SK-N-SH (cell line): ENCODE measurements at regions not wholly inside any gene's neighbourhood (a gene's known extent, or its start where the extent isn't known, plus 50 kb on each side); places are given as distances from the start of the nearest gene placed in this dataset.

ENCODE experiments used
- CTCF ChIA-PET: fragments of 300-600, 350-600 bp; formaldehyde crosslinking; extraction: SDS; loops from one replicate; lab custom pipeline; 2021; lab: Yijun Ruan, JAX
- POLR2A ChIA-PET: fragments of 350-600 bp; sonication (Branson Sonifier 250); formaldehyde crosslinking; extraction: SDS; loops from one replicate; lab custom pipeline; 2020; ENCODE audit warnings: antibody characterized with exemption, inconsistent platforms; lab: Yijun Ruan, JAX
- DNase-seq: peaks from one replicate; pipeline ENCODE4 v3.0.0; 2012
- H2AFZ ChIP-seq: fragments of 200-600 bp; sonication (generic); 2 replicates; pipeline ENCODE4 v1.8.1; 2016; ENCODE audit warnings: antibody characterized with exemption, mild to moderate bottlenecking, low read depth
- H3F3A ChIP-seq: fragments of 200-600 bp; sonication (generic); replicated peaks from 2 replicates; pipeline ENCODE3; 2016; ENCODE audit warnings: antibody characterized with exemption, mild to moderate bottlenecking; ENCODE audit not compliant: insufficient read depth
- H3K27ac ChIP-seq, 2 experiments: fragments of 200-500 bp in 1 of 2; fragments of 200-600 bp in 1 of 2; sonication (Bioruptor generic) in 1 of 2; sonication (generic), shearing (Covaris generic) in 1 of 2; 2 replicates each; pipeline versions ENCODE4 v1.5.1 to v1.6.1; 2014 to 2016; ENCODE audit warnings: low read depth in 2 of 2, inconsistent platforms in 1 of 2, low read length in 1 of 2, mild to moderate bottlenecking in 1 of 2, mixed read lengths in 1 of 2
- H3K27me3 ChIP-seq: fragments of 200-600 bp; sonication (generic), shearing (Covaris generic); 2 replicates; pipeline ENCODE4 v1.6.1; 2016; ENCODE audit warnings: mixed run types; ENCODE audit not compliant: insufficient read depth
- H3K36me3 ChIP-seq, 2 experiments: fragments of 200-500 bp in 1 of 2; fragments of 200-600 bp in 1 of 2; sonication (Bioruptor generic) in 1 of 2; sonication (generic) in 1 of 2; replicated peaks in 1 of 2; 2 replicates each; pipeline versions ENCODE3 to v1.5.1; 2014 to 2016; ENCODE audit warnings: low read length in 1 of 2, mild to moderate bottlenecking in 1 of 2; ENCODE audit not compliant: insufficient read depth in 2 of 2, control insufficient read depth in 1 of 2
- H3K4me1 ChIP-seq, 2 experiments: fragments of 200-500 bp in 1 of 2; fragments of 200-600 bp in 1 of 2; sonication (Bioruptor generic) in 1 of 2; sonication (generic), shearing (Covaris generic) in 1 of 2; 2 replicates each; pipeline versions ENCODE4 v1.5.1 to v1.6.1; 2014 to 2016; ENCODE audit warnings: low read depth in 1 of 2, low read length in 1 of 2, mixed run types in 1 of 2; ENCODE audit not compliant: insufficient read depth in 2 of 2, control insufficient read depth in 1 of 2
- H3K4me2 ChIP-seq: fragments of 200-600 bp; sonication (generic), shearing (Covaris generic); 2 replicates; pipeline ENCODE4 v1.6.1; 2017; ENCODE audit warnings: mixed run types
- H3K4me3 ChIP-seq, 2 experiments: fragments of 200-500 bp in 1 of 2; fragments of 200-600 bp in 1 of 2; sonication (Bioruptor generic) in 1 of 2; sonication (generic), shearing (Covaris generic) in 1 of 2; 2 replicates each; pipeline versions ENCODE4 v1.5.1 to v1.8.1; 2014 to 2016; ENCODE audit warnings: low read depth in 2 of 2, inconsistent platforms in 1 of 2, low read length in 1 of 2, mild to moderate bottlenecking in 1 of 2, mixed read lengths in 1 of 2, moderate library complexity in 1 of 2
- H3K79me2 ChIP-seq: fragments of 200-600 bp; sonication (generic); 2 replicates; pipeline ENCODE4 v1.8.1; 2017; ENCODE audit warnings: mild to moderate bottlenecking; ENCODE audit not compliant: insufficient read depth
- H3K9ac ChIP-seq: fragments of 200-600 bp; sonication (generic); 2 replicates; pipeline ENCODE4 v1.6.1; 2017; ENCODE audit warnings: mixed run types
- H3K9me2 ChIP-seq: fragments of 200-600 bp; sonication (generic); 2 replicates; pipeline ENCODE4 v1.6.1; 2017; ENCODE audit warnings: mixed run types
- H3K9me3 ChIP-seq: fragments of 200-600 bp; sonication (generic); 2 replicates; pipeline ENCODE4 v1.6.1; 2017; ENCODE audit warnings: mixed run types, mild to moderate bottlenecking, moderate library complexity
- H4K20me1 ChIP-seq: fragments of 200-600 bp; sonication (generic); 2 replicates; pipeline ENCODE4 v1.6.1; 2017; ENCODE audit warnings: mild to moderate bottlenecking, mixed run types; ENCODE audit not compliant: insufficient read depth
- CHD2 ChIP-seq: fragments of 150-350 bp; IDR thresholded peaks from 2 replicates; pipeline ENCODE4 v1.6.1; 2018; ENCODE audit warnings: low read length; ENCODE audit not compliant: partially characterized antibody
- ELF1 ChIP-seq: IDR thresholded peaks from 2 replicates; pipeline ENCODE4 v1.4.0; 2012
- GATA2 ChIP-seq: sonication (generic); formaldehyde crosslinking; IDR thresholded peaks from 2 replicates; pipeline ENCODE4 v1.5.0; 2020; ENCODE audit warnings: mild to moderate bottlenecking, missing genetic modification reagents
- JUND ChIP-seq: IDR thresholded peaks from 2 replicates; pipeline ENCODE4 v1.4.0; 2012
- MXI1 ChIP-seq: IDR thresholded peaks from 2 replicates; pipeline ENCODE4 v1.6.1; 2012; ENCODE audit warnings: mild to moderate bottlenecking, low read depth, low read length, improper control_type of control experiment
- RAD21 ChIP-seq: IDR thresholded peaks from 2 replicates; pipeline ENCODE4 v1.6.1; 2012; ENCODE audit warnings: mild to moderate bottlenecking, low read length
- RFX5 ChIP-seq: IDR thresholded peaks from 2 replicates; pipeline ENCODE4 v1.6.1; 2012; ENCODE audit warnings: mild to moderate bottlenecking, improper control_type of control experiment, low read length
- SIN3A ChIP-seq: IDR thresholded peaks from 2 replicates; pipeline ENCODE4 v1.6.1; 2012; ENCODE audit warnings: low read depth, mild to moderate bottlenecking, low read length, moderate library complexity, borderline replicate concordance
- SMC3 ChIP-seq: IDR thresholded peaks from 2 replicates; pipeline ENCODE4 v1.6.1; 2012; ENCODE audit warnings: low read depth, low read length, improper control_type of control experiment
- TCF12 ChIP-seq: IDR thresholded peaks from 2 replicates; pipeline ENCODE4 v1.4.0; 2012
- TEAD4 ChIP-seq: IDR thresholded peaks from 2 replicates; pipeline ENCODE4 v1.4.0; 2012; ENCODE audit warnings: mild to moderate bottlenecking, borderline replicate concordance; ENCODE audit not compliant: insufficient read depth
- TF ChIP-seq, protein P1 (sequence below): fragments of 150-350 bp; IDR thresholded peaks from 2 replicates; pipeline ENCODE4 v1.6.1; 2017; ENCODE audit warnings: antibody characterized with exemption, low read length, low read depth, borderline replicate concordance
- TF ChIP-seq, protein P2 (sequence below): IDR thresholded peaks from 2 replicates; pipeline ENCODE4 v1.4.0; 2012; ENCODE audit warnings: low read depth
- TF ChIP-seq, protein P3 (sequence below): IDR thresholded peaks from 2 replicates; pipeline ENCODE4 v1.4.0; 2012; ENCODE audit warnings: low read depth, borderline replicate concordance
- TF ChIP-seq, protein P4 (sequence below): IDR thresholded peaks from 2 replicates; pipeline ENCODE4; 2012
- TF ChIP-seq, protein P5 (sequence below): IDR thresholded peaks from 2 replicates; pipeline ENCODE4 v1.6.1; 2012; ENCODE audit warnings: mild to moderate bottlenecking, low read depth, low read length, moderate library complexity

DNA sequence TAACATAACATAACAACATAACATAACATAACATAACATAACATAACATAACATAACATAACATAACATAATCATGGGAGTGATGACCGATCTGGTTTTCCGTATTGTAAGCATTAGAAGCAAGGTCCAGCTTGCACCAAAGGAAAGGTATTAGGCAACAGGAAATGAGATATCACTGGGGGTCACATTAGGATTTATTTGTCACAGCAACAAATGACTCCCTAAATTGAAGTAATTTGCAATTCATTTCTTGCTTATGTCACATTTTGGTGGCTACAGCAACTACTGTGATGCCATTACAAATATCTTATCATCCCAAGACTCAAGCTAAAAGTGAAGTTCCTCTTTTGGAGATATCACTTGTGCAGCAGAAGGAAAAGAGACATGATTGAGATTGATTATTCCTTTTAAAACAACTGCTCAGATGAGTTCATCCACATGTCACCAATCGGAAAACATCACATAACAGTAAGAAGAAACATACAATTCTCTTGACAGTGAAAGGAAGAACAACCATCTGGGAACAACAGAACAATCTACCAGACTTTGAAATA, 1331.1 kb upstream of the RAG2 start (continued):
- no peak for TF ChIP-seq JUND

DNA sequence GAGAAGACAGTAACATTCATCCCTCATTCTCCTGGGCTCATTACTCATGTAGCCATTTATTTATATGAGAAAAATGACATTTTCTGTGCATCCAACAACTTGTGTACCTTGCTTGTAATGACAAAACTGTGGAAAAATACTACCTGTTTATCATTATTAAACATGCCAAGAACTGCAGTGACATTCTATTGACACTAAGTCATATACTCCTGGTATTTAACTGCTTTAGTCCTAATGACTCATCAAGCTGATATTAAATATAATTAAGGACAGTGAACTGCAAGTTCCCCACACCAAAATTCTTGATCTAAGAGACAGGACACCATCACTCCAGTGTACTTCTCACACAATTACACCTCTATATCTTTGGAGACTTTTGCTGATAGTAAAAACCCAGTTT, 1328.7 kb upstream of the RAG2 start:
- TF ChIP-seq, protein P1, sequence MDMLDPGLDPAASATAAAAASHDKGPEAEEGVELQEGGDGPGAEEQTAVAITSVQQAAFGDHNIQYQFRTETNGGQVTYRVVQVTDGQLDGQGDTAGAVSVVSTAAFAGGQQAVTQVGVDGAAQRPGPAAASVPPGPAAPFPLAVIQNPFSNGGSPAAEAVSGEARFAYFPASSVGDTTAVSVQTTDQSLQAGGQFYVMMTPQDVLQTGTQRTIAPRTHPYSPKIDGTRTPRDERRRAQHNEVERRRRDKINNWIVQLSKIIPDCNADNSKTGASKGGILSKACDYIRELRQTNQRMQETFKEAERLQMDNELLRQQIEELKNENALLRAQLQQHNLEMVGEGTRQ, result no peak
- TF ChIP-seq, protein P2, sequence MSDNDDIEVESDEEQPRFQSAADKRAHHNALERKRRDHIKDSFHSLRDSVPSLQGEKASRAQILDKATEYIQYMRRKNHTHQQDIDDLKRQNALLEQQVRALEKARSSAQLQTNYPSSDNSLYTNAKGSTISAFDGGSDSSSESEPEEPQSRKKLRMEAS, result no peak
- TF ChIP-seq TCF12 (no peak), TEAD4 (no peak), ELF1 (no peak), GATA2 (CRISPR knock-in tag) (no peak), JUND (no peak)

DNA sequence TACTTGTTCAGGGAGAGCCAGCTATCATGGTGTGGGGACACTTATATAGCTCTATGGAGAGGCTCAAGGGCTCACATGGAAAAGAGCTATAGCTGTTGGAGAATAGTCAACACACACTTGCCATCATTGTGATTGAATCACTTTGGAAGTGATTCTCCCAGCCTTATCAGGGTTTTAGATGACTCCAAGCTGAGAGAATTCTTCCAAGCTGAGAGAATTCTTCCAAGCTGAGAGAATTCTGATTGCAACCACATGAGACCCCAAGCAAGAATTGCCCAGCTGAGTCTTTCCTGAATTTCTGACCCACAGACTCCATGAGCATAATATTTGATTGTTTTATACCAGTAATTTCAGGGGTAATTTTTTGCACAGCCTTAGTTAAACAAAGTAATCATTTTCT, 1318.3 kb upstream of the RAG2 start:
- CTCF ChIA-PET, result no interaction called here

More for the DNA sequence above, 1328.7 kb upstream of the RAG2 start:
- H3F3A ChIP-seq, result no peaks in the 10 kb centered on the region
- no peaks in the 10 kb centered on the region for H3K27me3 ChIP-seq
- H4K20me1 ChIP-seq, result no peaks in the 10 kb centered on the region
- ChIA-PET CTCF (no interaction called here), POLR2A (no interaction called here)
- H2AFZ ChIP-seq, result no peak overlapping the region
- no peak overlapping the region for H3K9ac ChIP-seq
- H3K27ac ChIP-seq, result no peak overlapping the region
- no peak overlapping the region for H3K4me2 ChIP-seq
- H3K9me2 ChIP-seq, result no peaks in the 10 kb centered on the region
- H3K4me3 ChIP-seq, result no peak overlapping the region
- H3K4me1 ChIP-seq, result no peaks in the 10 kb centered on the region
- H3K9me3 ChIP-seq, result no peaks in the 10 kb centered on the region
- no peak for DNase-seq
- no peaks in the 10 kb centered on the region for H3K36me3 ChIP-seq
- no peaks in the 10 kb centered on the region for H3K79me2 ChIP-seq

More for the DNA sequence above, 1318.3 kb upstream of the RAG2 start:
- no peak for DNase-seq
- Histone ChIP-seq H2AFZ (no peak overlapping the region), H3K9ac (no peak overlapping the region), H3K9me2 (no peaks in the 10 kb centered on the region), H3K4me1 (no peaks in the 10 kb centered on the region), H3K4me3 (no peak overlapping the region), H3K4me2 (no peak overlapping the region), H3K9me3 (no peaks in the 10 kb centered on the region), H3K27me3 (no peaks in the 10 kb centered on the region), H4K20me1 (no peaks in the 10 kb centered on the region), H3K27ac (no peak overlapping the region), H3K36me3 (no peaks in the 10 kb centered on the region), H3F3A (no peaks in the 10 kb centered on the region), H3K79me2 (no peaks in the 10 kb centered on the region)
- POLR2A ChIA-PET, result no interaction called here
- TF ChIP-seq RFX5 (no peak), SIN3A (no peak), MXI1 (no peak), RAD21 (no peak), TEAD4 (no peak), CHD2 (no peak), SMC3 (no peak), ELF1 (no peak)
- TF ChIP-seq, protein P3, sequence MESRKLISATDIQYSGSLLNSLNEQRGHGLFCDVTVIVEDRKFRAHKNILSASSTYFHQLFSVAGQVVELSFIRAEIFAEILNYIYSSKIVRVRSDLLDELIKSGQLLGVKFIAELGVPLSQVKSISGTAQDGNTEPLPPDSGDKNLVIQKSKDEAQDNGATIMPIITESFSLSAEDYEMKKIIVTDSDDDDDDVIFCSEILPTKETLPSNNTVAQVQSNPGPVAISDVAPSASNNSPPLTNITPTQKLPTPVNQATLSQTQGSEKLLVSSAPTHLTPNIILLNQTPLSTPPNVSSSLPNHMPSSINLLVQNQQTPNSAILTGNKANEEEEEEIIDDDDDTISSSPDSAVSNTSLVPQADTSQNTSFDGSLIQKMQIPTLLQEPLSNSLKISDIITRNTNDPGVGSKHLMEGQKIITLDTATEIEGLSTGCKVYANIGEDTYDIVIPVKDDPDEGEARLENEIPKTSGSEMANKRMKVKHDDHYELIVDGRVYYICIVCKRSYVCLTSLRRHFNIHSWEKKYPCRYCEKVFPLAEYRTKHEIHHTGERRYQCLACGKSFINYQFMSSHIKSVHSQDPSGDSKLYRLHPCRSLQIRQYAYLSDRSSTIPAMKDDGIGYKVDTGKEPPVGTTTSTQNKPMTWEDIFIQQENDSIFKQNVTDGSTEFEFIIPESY, result no peak
- TF ChIP-seq, protein P4, sequence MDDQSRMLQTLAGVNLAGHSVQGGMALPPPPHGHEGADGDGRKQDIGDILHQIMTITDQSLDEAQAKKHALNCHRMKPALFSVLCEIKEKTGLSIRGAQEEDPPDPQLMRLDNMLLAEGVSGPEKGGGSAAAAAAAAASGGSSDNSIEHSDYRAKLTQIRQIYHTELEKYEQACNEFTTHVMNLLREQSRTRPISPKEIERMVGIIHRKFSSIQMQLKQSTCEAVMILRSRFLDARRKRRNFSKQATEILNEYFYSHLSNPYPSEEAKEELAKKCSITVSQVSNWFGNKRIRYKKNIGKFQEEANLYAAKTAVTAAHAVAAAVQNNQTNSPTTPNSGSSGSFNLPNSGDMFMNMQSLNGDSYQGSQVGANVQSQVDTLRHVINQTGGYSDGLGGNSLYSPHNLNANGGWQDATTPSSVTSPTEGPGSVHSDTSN, result no peak
- TF ChIP-seq, protein P5, sequence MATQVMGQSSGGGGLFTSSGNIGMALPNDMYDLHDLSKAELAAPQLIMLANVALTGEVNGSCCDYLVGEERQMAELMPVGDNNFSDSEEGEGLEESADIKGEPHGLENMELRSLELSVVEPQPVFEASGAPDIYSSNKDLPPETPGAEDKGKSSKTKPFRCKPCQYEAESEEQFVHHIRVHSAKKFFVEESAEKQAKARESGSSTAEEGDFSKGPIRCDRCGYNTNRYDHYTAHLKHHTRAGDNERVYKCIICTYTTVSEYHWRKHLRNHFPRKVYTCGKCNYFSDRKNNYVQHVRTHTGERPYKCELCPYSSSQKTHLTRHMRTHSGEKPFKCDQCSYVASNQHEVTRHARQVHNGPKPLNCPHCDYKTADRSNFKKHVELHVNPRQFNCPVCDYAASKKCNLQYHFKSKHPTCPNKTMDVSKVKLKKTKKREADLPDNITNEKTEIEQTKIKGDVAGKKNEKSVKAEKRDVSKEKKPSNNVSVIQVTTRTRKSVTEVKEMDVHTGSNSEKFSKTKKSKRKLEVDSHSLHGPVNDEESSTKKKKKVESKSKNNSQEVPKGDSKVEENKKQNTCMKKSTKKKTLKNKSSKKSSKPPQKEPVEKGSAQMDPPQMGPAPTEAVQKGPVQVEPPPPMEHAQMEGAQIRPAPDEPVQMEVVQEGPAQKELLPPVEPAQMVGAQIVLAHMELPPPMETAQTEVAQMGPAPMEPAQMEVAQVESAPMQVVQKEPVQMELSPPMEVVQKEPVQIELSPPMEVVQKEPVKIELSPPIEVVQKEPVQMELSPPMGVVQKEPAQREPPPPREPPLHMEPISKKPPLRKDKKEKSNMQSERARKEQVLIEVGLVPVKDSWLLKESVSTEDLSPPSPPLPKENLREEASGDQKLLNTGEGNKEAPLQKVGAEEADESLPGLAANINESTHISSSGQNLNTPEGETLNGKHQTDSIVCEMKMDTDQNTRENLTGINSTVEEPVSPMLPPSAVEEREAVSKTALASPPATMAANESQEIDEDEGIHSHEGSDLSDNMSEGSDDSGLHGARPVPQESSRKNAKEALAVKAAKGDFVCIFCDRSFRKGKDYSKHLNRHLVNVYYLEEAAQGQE, result no peak
